Osteoblast (primary cell): ENCODE measurements at regions not wholly inside any gene's neighbourhood (a gene's known extent, or its start where the extent isn't known, plus 50 kb on each side); places are given as distances from the start of the nearest gene placed in this dataset.

ENCODE experiments used
- DNase-seq: peaks from one replicate; pipeline ENCODE4 v3.0.0; 2011; ENCODE audit warnings: low spot score, mixed read lengths; ENCODE audit not compliant: insufficient read length; ENCODE audit errors: missing footprints
- H2AFZ ChIP-seq: 2 replicates; pipeline ENCODE4 v1.6.0; 2011; ENCODE audit warnings: mild to moderate bottlenecking, low read length
- H3K27ac ChIP-seq: 2 replicates; pipeline ENCODE4 v1.5.1; 2011; ENCODE audit warnings: mild to moderate bottlenecking, low read depth, low read length, moderate library complexity
- H3K27me3 ChIP-seq: 2 replicates; pipeline ENCODE4 v1.6.0; 2012; ENCODE audit warnings: mild to moderate bottlenecking, control low read depth, inconsistent platforms, low read length, moderate library complexity; ENCODE audit not compliant: insufficient read depth
- H3K36me3 ChIP-seq: 2 replicates; pipeline ENCODE4 v1.5.1; 2011; ENCODE audit warnings: mild to moderate bottlenecking, low read length, control low read depth, moderate library complexity; ENCODE audit not compliant: insufficient read depth
- H3K4me1 ChIP-seq: 2 replicates; pipeline ENCODE4 v1.5.1; 2011; ENCODE audit warnings: mild to moderate bottlenecking, low read length, control low read depth, moderate library complexity; ENCODE audit not compliant: insufficient read depth
- H3K4me2 ChIP-seq: 2 replicates; pipeline ENCODE4 v1.6.0; 2011; ENCODE audit warnings: mild to moderate bottlenecking, low read length; ENCODE audit not compliant: insufficient read depth
- H3K4me3 ChIP-seq: fragments of 200-600 bp; sonication (generic); 3 replicates; pipeline ENCODE4 v1.5.1; 2012; ENCODE audit warnings: mild to moderate bottlenecking, low read length, inconsistent platforms; ENCODE audit not compliant: insufficient read depth
- H3K79me2 ChIP-seq: 2 replicates; pipeline ENCODE4 v1.6.0; 2012; ENCODE audit warnings: mild to moderate bottlenecking, low read length, control low read depth, inconsistent platforms; ENCODE audit not compliant: insufficient read depth
- H3K9me3 ChIP-seq: 2 replicates; pipeline ENCODE4 v1.5.1; 2011; ENCODE audit warnings: low read depth, low read length, control low read depth
- H4K20me1 ChIP-seq: 2 replicates; pipeline ENCODE4 v1.6.0; 2012; ENCODE audit warnings: mild to moderate bottlenecking, low read length, control low read depth; ENCODE audit not compliant: insufficient read depth
- TF ChIP-seq, protein P1 (sequence below): IDR thresholded peaks from 2 replicates; pipeline ENCODE4 v1.5.1; 2011; ENCODE audit warnings: mild to moderate bottlenecking, low read depth, low read length, moderate library complexity; ENCODE audit errors: extremely low read depth

DNA sequence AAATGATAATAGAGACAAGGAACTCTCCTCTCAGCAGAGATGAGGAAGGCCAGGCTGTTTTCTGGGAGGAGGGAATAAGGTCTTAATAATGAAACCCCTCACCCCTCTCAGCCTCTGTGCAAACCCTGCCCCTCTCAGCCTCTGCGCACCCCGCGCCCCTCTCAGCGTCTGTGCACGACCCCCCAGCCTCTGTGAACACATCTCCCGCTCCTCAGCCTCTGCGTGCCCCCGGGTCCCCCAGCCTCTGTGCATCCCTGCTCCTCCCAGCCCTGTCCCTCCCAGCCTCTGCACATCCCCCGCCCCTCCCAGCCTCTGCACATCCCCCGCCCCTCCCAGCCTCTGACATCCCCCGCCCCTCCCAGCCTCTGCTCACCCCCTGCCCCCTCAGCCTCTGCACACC lies 837.8 kb downstream of the TBC1D22A start:
- peaks cover 2% of the 10 kb centered on the region for H3K9me3 ChIP-seq
- H3K4me2 ChIP-seq = no peak overlapping the region
- H2AFZ ChIP-seq = no peak overlapping the region
- no peak for DNase-seq
- no peaks in the 10 kb centered on the region for H3K79me2 ChIP-seq
- H3K4me3 ChIP-seq = no peak overlapping the region
- H3K4me1 ChIP-seq = no peaks in the 10 kb centered on the region
- no peak overlapping the region for H3K27ac ChIP-seq
- TF ChIP-seq, protein P1, sequence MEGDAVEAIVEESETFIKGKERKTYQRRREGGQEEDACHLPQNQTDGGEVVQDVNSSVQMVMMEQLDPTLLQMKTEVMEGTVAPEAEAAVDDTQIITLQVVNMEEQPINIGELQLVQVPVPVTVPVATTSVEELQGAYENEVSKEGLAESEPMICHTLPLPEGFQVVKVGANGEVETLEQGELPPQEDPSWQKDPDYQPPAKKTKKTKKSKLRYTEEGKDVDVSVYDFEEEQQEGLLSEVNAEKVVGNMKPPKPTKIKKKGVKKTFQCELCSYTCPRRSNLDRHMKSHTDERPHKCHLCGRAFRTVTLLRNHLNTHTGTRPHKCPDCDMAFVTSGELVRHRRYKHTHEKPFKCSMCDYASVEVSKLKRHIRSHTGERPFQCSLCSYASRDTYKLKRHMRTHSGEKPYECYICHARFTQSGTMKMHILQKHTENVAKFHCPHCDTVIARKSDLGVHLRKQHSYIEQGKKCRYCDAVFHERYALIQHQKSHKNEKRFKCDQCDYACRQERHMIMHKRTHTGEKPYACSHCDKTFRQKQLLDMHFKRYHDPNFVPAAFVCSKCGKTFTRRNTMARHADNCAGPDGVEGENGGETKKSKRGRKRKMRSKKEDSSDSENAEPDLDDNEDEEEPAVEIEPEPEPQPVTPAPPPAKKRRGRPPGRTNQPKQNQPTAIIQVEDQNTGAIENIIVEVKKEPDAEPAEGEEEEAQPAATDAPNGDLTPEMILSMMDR = no peak
- H3K36me3 ChIP-seq = no peaks in the 10 kb centered on the region
- H4K20me1 ChIP-seq = no peaks in the 10 kb centered on the region
- H3K27me3 ChIP-seq = no peaks in the 10 kb centered on the region

DNA sequence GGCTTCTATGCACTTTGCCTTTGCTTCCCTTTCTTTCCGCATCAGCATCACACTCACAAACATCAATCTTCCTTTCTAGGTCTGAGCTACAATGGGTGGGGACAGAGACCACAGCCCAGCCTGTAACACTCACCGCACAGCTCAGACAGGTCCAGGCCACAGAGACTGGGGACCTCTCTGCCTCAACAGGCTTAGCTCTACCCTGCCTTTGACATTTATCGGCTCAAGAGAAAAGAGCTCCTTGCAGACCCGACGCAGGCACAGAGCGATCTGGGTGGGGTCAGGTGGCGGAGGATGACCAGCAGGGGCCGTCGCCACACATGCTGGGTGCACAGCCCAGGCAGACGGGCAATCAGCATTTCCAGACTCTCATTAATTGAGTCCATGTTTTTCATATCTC lies 837.3 kb downstream of the TBC1D22A start:
- no peak overlapping the region for H3K4me3 ChIP-seq
- DNase-seq = no peak
- H3K9me3 ChIP-seq = peaks cover 2% of the 10 kb centered on the region

DNA sequence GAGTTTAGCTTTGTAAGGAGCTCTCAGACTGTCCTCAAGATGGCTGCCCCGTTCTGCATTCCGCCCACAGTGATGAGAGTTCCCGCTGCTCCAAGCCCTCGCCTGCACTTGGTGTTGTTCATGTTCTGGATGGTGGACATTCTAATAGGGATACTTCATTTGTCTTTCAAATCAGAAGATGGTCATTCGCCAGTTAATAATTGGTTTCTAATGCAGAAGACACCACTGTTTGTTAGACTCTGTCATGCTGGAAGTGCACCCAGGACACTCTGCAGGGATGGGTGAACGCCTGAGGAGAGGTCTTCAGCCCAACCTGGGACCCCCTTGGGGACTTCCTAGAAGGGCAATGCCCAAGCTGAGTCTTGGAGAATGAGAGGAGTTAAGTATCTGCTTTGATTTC lies 836.4 kb downstream of the TBC1D22A start:
- TF ChIP-seq, protein P1 = no peak
- Histone ChIP-seq H3K79me2 (no peaks in the 10 kb centered on the region), H3K27ac (no peak overlapping the region), H3K27me3 (no peaks in the 10 kb centered on the region), H3K36me3 (no peaks in the 10 kb centered on the region), H3K9me3 (peaks cover 2% of the 10 kb centered on the region), H4K20me1 (no peaks in the 10 kb centered on the region), H2AFZ (no peak overlapping the region), H3K4me2 (no peak overlapping the region), H3K4me3 (no peak overlapping the region), H3K4me1 (no peaks in the 10 kb centered on the region)
- DNase-seq = no peak

More for the DNA sequence above, 837.3 kb downstream of the TBC1D22A start:
- H3K4me1 ChIP-seq = no peaks in the 10 kb centered on the region
- H4K20me1 ChIP-seq = no peaks in the 10 kb centered on the region
- H3K36me3 ChIP-seq = no peaks in the 10 kb centered on the region
- TF ChIP-seq, protein P1 = no peak
- H3K79me2 ChIP-seq = no peaks in the 10 kb centered on the region
- H2AFZ ChIP-seq = no peak overlapping the region
- H3K4me2 ChIP-seq = no peak overlapping the region
- no peak overlapping the region for H3K27ac ChIP-seq
- no peaks in the 10 kb centered on the region for H3K27me3 ChIP-seq

DNA sequence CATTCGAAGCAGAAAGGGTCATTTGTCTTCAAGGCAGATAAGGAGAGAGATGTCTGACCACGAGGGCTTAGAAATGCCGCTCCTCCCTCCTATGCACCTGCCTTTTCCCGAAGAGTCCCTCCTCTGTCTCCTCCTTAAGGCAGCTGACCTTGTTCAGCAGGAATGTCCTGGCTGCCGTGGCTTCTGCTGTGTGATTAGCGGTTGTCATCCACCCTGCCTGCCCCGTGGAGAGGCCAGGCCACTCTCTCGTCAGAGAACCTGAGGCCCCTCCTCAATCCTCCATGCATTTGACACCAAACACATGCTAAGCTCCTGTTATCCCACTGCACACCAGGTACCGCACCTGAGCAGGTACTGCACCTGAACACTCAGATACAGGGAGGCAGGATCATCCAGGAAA lies 834.6 kb downstream of the TBC1D22A start:
- H3K27me3 ChIP-seq = no peaks in the 10 kb centered on the region
- DNase-seq = no peak
- no peak overlapping the region for H2AFZ ChIP-seq
- H3K4me3 ChIP-seq = no peak overlapping the region
- no peaks in the 10 kb centered on the region for H3K36me3 ChIP-seq
- H3K4me2 ChIP-seq = no peak overlapping the region
- TF ChIP-seq, protein P1 = no peak
- H4K20me1 ChIP-seq = no peaks in the 10 kb centered on the region
- H3K4me1 ChIP-seq = no peaks in the 10 kb centered on the region
- no peak overlapping the region for H3K27ac ChIP-seq
- H3K79me2 ChIP-seq = no peaks in the 10 kb centered on the region
- H3K9me3 ChIP-seq = peaks cover 2% of the 10 kb centered on the region
